Ammon's horn (tissue), 1 donor: ENCODE measurements at regions not wholly inside any gene's neighbourhood (a gene's known extent, or its start where the extent isn't known, plus 50 kb on each side); places are given as distances from the start of the nearest gene placed in this dataset.

ENCODE experiments used
- DNase-seq: peaks from one replicate; pipeline ENCODE4 v3.0.0-alpha.2; 2016; ENCODE audit warnings: low spot score

- DNase-seq: no peak
Observed at GRCh38 chr15:61633951-61634350, 404.8 kb upstream of the RORA start.

GRCh38 chr15:61629269-61629668 is 400.2 kb upstream of the RORA start:
- no peak for DNase-seq

- no peak for DNase-seq
Observed at GRCh38 chr15:61624950-61625349, 395.8 kb upstream of the RORA start.

- no peak for DNase-seq
Observed at GRCh38 chr15:61623746-61624145, 394.6 kb upstream of the RORA start.

GRCh38 chr15:61621865-61622264 is 392.8 kb upstream of the RORA start:
- no peak for DNase-seq

GRCh38 chr15:61621146-61621545 is 392.0 kb upstream of the RORA start:
- DNase-seq: peak; percentile 7

- DNase-seq: no peak
Observed at GRCh38 chr15:61620151-61620550, 391.0 kb upstream of the RORA start.

- no peak for DNase-seq
Observed at GRCh38 chr15:61613729-61614128, 384.6 kb upstream of the RORA start.

GRCh38 chr15:61613138-61613537 is 384.0 kb upstream of the RORA start:
- DNase-seq: no peak

- DNase-seq: no peak
Observed at GRCh38 chr15:61612111-61612510, 383.0 kb upstream of the RORA start.

- DNase-seq: no peak
Observed at GRCh38 chr15:61605343-61605742, 376.2 kb upstream of the RORA start.

GRCh38 chr15:61598655-61599054 is 369.6 kb upstream of the RORA start:
- DNase-seq: peak; percentile 2

- no peak for DNase-seq
Observed at GRCh38 chr15:61584410-61584809, 355.3 kb upstream of the RORA start.

- no peak for DNase-seq
Observed at GRCh38 chr15:61582092-61582491, 353.0 kb upstream of the RORA start.

- no peak for DNase-seq
Observed at GRCh38 chr15:61575597-61575996, 346.5 kb upstream of the RORA start.

- no peak for DNase-seq
Observed at GRCh38 chr15:61571026-61571425, 341.9 kb upstream of the RORA start.

GRCh38 chr15:61564785-61565184 is 335.7 kb upstream of the RORA start:
- DNase-seq: no peak

- DNase-seq: no peak
Observed at GRCh38 chr15:61558172-61559136, 329.4 kb upstream of the RORA start.

- no peak for DNase-seq
Observed at GRCh38 chr15:61556037-61556648, 327.0 kb upstream of the RORA start.

- no peak for DNase-seq
Observed at GRCh38 chr15:61549727-61550126, 320.6 kb upstream of the RORA start.

- DNase-seq: no peak
Observed at GRCh38 chr15:61545763-61546162, 316.7 kb upstream of the RORA start.

- DNase-seq: peak; percentile 20
Observed at GRCh38 chr15:61541516-61541915, 312.4 kb upstream of the RORA start.

GRCh38 chr15:61537337-61537736 is 308.2 kb upstream of the RORA start:
- DNase-seq: no peak
